GM10248 (cell line): ENCODE measurements at regions not wholly inside any gene's neighbourhood (a gene's known extent, or its start where the extent isn't known, plus 50 kb on each side); places are given as distances from the start of the nearest gene placed in this dataset.
"Not testable (repeated sequence)": the region's sequence is repeated elsewhere in the genome, so short reads cannot be mapped to it uniquely, and the experiment has no call there.

Experiments
- CTCF ChIA-PET: fragments of 300-600 bp; sonication (Branson Sonifier 250); formaldehyde crosslinking; extraction: SDS; loops from one replicate; lab custom pipeline; 2021; ENCODE audit warnings: antibody characterized with exemption; lab: Yijun Ruan, JAX
- POLR2A ChIA-PET: fragments of 350-650 bp; sonication (Branson Sonifier 250); formaldehyde crosslinking; extraction: SDS; loops from one replicate; lab custom pipeline; 2020; ENCODE audit warnings: antibody characterized with exemption; lab: Yijun Ruan, JAX
- DNase-seq: peaks from one replicate; pipeline ENCODE4 v3.0.0; 2012; ENCODE audit errors: extremely low spot score
- CTCF ChIP-seq: IDR thresholded peaks from 2 replicates; pipeline ENCODE4 v1.5.1; 2012; ENCODE audit warnings: mild to moderate bottlenecking, low read depth; ENCODE audit errors: extremely low read depth, missing control alignments, control extremely low read depth

GRCh38 chr7:83824214-83824613 lies 175.3 kb upstream of the SEMA3E start:
- CTCF ChIA-PET: no interaction called here
- TF ChIP-seq CTCF: no peak
- POLR2A ChIA-PET: no interaction called here
- DNase-seq: no peak

- CTCF ChIA-PET: interaction anchor here (0.9 to 1.0 kb wide), 2 partner anchors 19 to 62 kb away, joined by 3 read pairs; no protein-coding TSS in a partner anchor
- TF ChIP-seq CTCF: no peak
- no peak for DNase-seq
- POLR2A ChIA-PET: no interaction called here
Measured at GRCh38 chr7:83821866-83822265, 172.9 kb upstream of the SEMA3E start.

- ChIA-PET CTCF (no interaction called here), POLR2A (no interaction called here)
- TF ChIP-seq CTCF: no peak
- DNase-seq: no peak
Measured at GRCh38 chr7:83820641-83821040, 171.7 kb upstream of the SEMA3E start.

- DNase-seq: no peak
- no peak for TF ChIP-seq CTCF
- CTCF ChIA-PET: no interaction called here
- POLR2A ChIA-PET: no interaction called here
Measured at GRCh38 chr7:83819911-83820310, 171.0 kb upstream of the SEMA3E start.

- DNase-seq: no peak
- POLR2A ChIA-PET: no interaction called here
- CTCF ChIA-PET: interaction anchor here (1.0 to 1.1 kb wide), 2 partner anchors 17 to 20 kb away, joined by 3 read pairs; no protein-coding TSS in a partner anchor
- no peak for TF ChIP-seq CTCF
Measured at GRCh38 chr7:83814480-83814879, 165.5 kb upstream of the SEMA3E start.

GRCh38 chr7:83812563-83812962 lies 163.6 kb upstream of the SEMA3E start:
- CTCF ChIA-PET: interaction anchor here (0.7 kb wide), 1 partner anchor 20 kb away, joined by 3 read pairs; no protein-coding TSS in a partner anchor
- POLR2A ChIA-PET, DNase-seq: not testable (repeated sequence)

GRCh38 chr7:83808982-83809381 lies 160.0 kb upstream of the SEMA3E start:
- no peak for TF ChIP-seq CTCF
- POLR2A ChIA-PET: no interaction called here
- no peak for DNase-seq
- CTCF ChIA-PET: interaction anchor here (1.0 to 1.1 kb wide), 2 partner anchors 9 to 51 kb away, joined by 3 read pairs; no protein-coding TSS in a partner anchor
